ENCODE measurements at regions not wholly inside any gene's neighbourhood (a gene's known extent, or its start where the extent isn't known, plus 50 kb on each side); places are given as distances from the start of the nearest gene placed in this dataset.
"Not testable (repeated sequence)": the region's sequence is repeated elsewhere in the genome, so short reads cannot be mapped to it uniquely, and the experiment has no call there.

DNA sequence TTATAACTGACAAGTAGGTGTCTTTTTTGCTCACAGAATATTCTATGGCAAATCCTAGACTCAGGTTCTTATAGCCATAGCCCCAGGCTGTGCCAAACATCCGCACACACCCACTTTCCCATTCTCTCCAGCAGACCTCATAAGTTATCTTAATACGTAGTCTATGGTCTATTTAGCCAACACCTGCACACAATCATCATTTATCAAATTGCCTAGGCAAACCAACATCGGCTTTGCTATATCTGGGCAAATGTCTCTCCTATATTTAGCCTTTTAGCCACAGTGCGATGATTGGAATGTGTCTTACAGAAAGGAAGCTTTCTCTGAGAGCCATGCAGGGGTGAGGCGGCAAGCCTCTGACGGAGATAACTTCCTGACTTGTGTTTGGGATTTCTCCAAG, 128.0 kb downstream of the POTEC start:
- not testable (repeated sequence) for TF ChIP-seq EZH2 (IDR thresholded peaks at IDR 0.05; ENCODE audit: low read length, unreplicated experiment); EZH2phosphoT487 (IDR thresholded peaks at IDR 0.05; ENCODE audit: borderline replicate concordance, low read length)
